GM21786 (cell line): ENCODE measurements at regions not wholly inside any gene's neighbourhood (a gene's known extent, or its start where the extent isn't known, plus 50 kb on each side); places are given as distances from the start of the nearest gene placed in this dataset.
"Not testable (repeated sequence)": the region's sequence is repeated elsewhere in the genome, so short reads cannot be mapped to it uniquely, and the experiment has no call there.

ENCODE experiments used
- ATAC-seq: cut with Tn5 transposase; IDR thresholded peaks from one replicate; pipeline ENCODE4 v1.9.1; 2021; ENCODE audit not compliant: unreplicated experiment

GRCh38 chr18:44286049-44286448 is 394.6 kb upstream of the SETBP1 start:
- no peak for ATAC-seq

- no peak for ATAC-seq
Observed at GRCh38 chr18:44290366-44290977, 390.2 kb upstream of the SETBP1 start.

GRCh38 chr18:44298566-44298965 is 382.1 kb upstream of the SETBP1 start:
- no peak for ATAC-seq

- no peak for ATAC-seq
Observed at GRCh38 chr18:44309185-44309584, 371.5 kb upstream of the SETBP1 start.

GRCh38 chr18:44320619-44321460 is 359.8 kb upstream of the SETBP1 start:
- ATAC-seq: no peak

DNA sequence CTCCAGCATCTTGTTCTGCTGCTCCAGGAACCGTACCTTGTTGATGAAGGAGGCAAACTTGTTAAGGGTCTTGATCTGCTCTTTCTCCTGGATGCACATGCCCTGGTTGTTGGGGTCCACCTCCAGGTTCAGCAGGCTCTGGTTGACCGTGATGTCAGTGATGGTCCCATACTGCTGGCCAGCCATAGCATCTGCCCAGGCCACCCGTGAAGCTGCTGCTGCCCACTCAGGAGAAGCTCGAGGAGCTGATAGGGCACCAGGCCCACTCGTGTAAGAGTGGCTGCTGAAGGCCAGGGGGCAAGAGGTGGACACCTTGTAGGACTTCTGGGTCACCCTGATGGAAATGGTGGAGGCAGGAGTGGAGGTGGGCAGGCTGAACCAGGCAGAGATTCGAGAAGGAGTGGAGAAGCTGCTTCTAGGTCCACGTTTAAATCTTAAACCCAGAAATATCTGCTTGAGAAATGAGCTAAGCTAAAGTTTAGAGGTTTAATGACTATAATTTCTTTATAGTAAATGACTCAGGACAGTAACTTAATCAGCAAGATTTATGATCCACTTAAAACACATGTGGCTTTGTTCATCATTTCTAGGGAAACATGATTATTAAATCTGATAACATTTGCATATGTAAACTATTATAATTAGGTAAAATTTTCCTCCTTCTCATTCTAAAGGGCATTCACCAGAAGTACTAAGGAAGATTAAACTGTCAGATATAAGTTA is 358.7 kb upstream of the SETBP1 start:
- no peak for ATAC-seq

GRCh38 chr18:44323125-44323524 is 357.6 kb upstream of the SETBP1 start:
- no peak for ATAC-seq

GRCh38 chr18:44324361-44324760 is 356.3 kb upstream of the SETBP1 start:
- no peak for ATAC-seq

DNA sequence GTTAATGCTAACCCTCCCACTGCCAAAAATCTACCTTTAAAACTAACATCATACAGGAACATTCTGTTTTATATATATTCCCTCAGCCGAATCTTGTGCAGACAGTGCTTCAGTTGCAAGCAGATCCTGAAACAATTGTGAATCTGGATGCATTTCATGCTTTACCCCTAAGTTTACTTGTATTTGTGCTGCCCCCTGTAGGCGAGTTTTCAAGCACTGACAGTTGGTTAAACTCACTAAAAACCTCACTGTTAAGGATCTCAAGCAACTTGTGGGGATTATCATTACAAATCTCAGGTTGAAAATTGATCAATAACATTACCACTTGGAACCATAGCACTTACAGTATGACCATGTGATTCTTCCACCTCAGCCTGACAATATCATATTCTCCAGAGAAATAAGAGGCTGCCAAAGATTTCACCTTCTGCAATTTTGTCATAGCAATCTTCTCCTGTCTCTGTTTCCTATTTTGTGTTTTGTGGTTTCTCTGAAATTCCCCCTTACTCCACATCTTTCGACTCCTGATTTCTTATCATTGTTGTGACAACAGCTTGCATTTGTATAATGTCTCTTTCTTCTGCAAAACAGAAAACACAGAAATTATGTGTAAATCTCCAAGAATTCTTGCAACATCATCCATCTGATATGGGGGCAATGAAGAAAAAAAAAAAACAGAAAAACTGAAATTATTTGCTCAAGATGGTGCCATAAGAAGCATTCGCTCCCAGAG is 354.6 kb upstream of the SETBP1 start:
- no peak for ATAC-seq

DNA sequence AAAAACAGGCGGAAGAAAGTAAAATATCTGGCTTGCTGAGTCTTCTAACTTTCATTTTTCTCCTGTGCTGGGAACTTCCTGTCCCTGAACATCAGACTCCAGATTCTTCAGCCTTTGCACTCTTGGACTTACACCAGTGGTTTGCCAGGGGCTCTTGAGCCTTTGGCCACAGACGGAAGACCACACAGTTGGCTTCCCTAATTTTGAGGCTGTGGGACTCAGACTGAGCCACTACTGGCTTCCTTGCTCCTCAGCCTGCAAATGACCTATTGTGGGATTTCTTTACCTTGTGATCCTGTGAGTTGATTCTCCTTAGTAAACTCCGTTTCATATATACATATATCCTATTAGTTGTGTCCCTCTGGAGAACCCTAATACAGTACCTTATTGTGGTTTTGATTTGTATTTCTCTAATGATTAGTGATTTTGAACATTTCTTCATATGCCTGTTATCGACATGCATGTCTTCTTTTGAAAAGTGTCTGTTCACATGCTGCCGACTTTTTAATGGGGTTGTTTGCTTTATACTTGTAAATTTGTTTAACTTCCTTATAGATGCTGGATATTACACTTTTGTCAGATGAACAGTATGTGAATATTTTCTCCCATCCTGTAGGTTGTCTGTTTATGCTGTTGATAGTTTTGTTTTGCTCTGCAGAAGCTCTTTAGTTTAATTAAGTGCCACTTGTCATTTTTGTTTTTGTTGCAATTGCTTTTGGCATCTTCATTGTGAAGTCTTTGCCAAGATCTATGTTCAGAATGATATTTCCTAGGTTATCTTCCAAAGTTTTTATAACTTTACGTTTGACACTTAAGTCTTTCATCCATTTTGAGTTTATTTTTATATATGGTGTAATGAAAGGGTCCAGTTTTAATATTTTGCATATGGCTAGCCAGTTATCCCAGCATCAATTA is 348.8 kb upstream of the SETBP1 start:
- no peak for ATAC-seq

DNA sequence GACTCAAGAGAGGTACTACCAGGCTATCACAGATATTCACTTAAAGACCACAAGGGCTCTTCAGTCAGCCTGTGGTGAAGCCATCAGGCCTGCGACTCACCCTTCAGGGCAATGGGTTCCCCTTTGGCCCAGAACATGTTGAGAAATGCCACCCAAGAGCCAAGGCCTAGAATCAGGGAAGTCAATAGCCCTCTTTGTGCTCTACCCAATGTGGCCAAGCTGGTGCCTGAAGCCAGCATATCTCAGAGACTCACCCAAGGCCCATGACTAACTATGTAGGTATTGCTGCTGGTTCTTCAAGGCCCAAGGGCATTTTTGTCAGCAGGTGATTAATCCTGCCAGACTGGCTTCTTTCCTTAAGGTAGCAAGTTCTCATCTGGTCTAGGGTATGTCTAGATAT is 338.9 kb upstream of the SETBP1 start:
- no peak for ATAC-seq

DNA sequence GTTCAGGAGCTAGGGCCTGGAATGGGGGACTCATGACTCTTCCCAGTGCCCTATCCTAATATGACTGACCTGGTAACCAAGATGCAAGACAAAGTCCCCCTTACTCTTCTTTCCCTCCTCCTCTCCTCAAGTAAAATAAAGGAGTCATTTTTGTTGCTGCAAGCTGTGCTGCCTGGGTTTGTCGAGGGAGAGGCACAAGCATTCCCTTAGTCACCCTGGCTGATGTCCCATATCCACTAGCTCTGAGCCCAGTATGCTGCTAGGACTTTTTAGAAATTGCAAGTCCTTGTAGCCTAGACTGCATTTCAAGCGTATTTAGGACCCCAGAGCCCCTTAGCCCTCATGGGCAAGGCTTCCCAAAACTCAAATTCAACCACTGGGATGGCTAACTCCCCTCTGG is 338.5 kb upstream of the SETBP1 start:
- no peak for ATAC-seq

DNA sequence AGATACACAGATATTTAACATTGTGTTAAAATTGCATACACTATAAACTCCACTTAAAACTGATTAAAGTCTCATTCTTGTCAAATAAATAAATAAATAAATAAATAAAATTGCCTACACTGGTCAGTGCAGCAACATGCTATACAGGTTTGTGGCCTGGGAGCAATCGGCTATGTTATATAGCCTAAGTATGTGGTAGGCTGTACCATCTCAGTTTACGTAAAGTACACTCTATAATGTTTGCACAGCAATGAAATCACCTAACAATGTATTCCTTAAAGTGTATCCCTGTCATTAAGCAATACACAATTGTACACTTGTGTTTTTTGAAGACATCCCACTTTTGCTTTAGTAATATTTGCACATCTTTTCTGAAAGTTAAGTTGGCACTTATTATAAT is 337.7 kb upstream of the SETBP1 start:
- ATAC-seq: no peak

DNA sequence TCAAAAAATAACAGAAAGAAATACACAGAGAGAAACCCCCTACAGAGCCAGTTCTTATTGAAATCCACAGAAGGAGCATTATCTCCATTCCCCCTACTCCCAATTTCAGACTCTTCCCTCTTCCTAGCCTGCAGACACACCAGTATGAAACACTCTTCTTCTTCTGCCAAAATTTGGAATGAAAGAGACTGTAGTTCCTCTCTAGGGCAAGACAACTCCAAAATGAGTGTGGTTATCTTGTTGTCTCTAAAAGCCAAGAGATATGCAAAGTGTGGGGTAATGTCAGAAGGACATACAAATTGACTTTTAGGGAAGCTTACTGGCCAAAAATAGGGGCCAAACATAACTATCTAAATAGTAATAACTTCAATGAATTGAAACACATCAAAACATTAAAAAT is 337.1 kb upstream of the SETBP1 start:
- ATAC-seq: no peak

GRCh38 chr18:44356566-44357157 is 324.0 kb upstream of the SETBP1 start:
- ATAC-seq: no peak

DNA sequence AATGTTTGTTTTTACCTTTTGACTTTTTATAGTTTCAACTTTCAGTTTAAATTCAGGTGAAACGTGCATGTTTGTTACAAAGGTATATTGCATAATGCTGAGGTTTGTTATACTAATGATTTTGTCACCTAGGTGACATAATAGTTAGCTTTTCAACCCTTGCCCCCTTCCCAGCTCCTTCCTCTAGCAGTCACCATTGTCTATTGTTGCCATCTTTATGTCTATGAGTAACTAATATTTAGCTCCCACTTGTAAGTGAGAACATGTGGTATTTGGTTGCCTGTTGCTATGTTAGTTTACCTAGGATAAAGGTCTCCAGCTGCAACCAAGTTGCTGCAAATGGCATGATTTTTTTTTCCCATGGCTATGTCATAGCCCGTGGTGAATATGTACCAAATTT is 322.3 kb upstream of the SETBP1 start:
- ATAC-seq: no peak

DNA sequence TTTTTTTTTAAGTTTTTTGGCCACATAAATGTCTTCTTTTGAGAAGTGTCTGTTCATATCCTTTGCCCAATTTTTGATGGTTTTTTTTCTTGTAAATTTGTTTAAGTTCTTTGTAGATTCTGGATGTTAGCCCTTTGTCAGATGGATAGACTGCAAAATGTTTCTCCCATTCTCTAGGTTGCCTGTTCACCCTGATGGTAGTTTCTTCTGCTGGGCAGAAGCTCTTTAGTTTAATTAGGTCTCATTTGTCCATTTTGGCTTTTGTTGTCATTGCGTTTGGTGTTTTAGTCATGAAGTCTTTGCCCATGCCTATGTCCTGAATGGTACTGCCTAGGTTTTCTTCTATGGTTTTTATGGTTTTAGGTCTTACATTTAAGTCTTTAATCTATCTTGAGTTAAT is 320.9 kb upstream of the SETBP1 start:
- not testable (repeated sequence) for ATAC-seq

- not testable (repeated sequence) for ATAC-seq
Observed at GRCh38 chr18:44362213-44362612, 318.5 kb upstream of the SETBP1 start.

DNA sequence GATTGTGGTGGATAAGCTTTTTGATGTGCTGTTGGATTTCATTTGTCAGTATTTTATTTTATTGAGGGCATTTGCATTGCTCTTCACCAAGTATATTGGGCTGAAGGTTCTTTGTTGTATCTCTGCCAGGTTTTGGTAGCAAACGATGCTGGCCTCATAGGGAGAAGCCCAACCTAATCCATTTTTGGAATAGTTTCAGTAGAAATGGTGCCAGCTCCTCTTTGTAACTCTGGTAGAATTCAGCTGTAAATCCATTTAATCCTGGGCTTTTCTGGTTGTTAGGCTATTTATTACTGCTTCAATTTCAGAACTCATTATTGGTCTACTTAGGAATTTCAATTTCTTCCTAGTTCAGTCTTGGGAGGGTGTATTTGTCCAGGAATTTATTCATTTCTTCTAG is 309.8 kb upstream of the SETBP1 start:
- ATAC-seq: no peak

- no peak for ATAC-seq
Observed at GRCh38 chr18:44374966-44375365, 305.7 kb upstream of the SETBP1 start.
